Central memory CD4-positive, alpha-beta T cell (primary cell): ENCODE measurements at regions not wholly inside any gene's neighbourhood (a gene's known extent, or its start where the extent isn't known, plus 50 kb on each side); places are given as distances from the start of the nearest gene placed in this dataset.

ENCODE experiments used
- DNase-seq: peaks from one replicate; pipeline ENCODE4 v3.0.0; 2022

- no peak for DNase-seq
Observed at GRCh38 chr13:75038393-75039113, 443.4 kb downstream of the TBC1D4 start.

- DNase-seq = no peak
Observed at GRCh38 chr13:75025956-75026355, 456.0 kb downstream of the TBC1D4 start.

- DNase-seq = no peak
Observed at GRCh38 chr13:75024602-75025001, 457.4 kb downstream of the TBC1D4 start.

- DNase-seq = no peak
Observed at GRCh38 chr13:75023609-75024008, 458.4 kb downstream of the TBC1D4 start.

- DNase-seq = no peak
Observed at GRCh38 chr13:75021151-75021550, 460.8 kb downstream of the TBC1D4 start.

GRCh38 chr13:75016225-75016624, 465.7 kb downstream of the TBC1D4 start:
- DNase-seq = no peak

- DNase-seq = no peak
Observed at GRCh38 chr13:75013818-75014217, 468.2 kb downstream of the TBC1D4 start.

- DNase-seq = no peak
Observed at GRCh38 chr13:75010941-75011340, 471.0 kb downstream of the TBC1D4 start.

- DNase-seq = no peak
Observed at GRCh38 chr13:75008926-75009325, 473.0 kb downstream of the TBC1D4 start.

- DNase-seq = no peak
Observed at GRCh38 chr13:74990992-74991391, 491.0 kb downstream of the TBC1D4 start.

- DNase-seq = no peak
Observed at GRCh38 chr13:74987124-74987690, 494.8 kb downstream of the TBC1D4 start.

- DNase-seq = no peak
Observed at GRCh38 chr13:74986609-74987008, 495.4 kb downstream of the TBC1D4 start.

- no peak for DNase-seq
Observed at GRCh38 chr13:74979703-74980102, 502.3 kb downstream of the TBC1D4 start.

GRCh38 chr13:74978591-74978990, 503.4 kb downstream of the TBC1D4 start:
- no peak for DNase-seq

GRCh38 chr13:74977498-74977897, 504.5 kb downstream of the TBC1D4 start:
- DNase-seq = no peak

GRCh38 chr13:74975111-74975510, 506.9 kb downstream of the TBC1D4 start:
- DNase-seq = no peak

GRCh38 chr13:74973935-74974879, 507.8 kb downstream of the TBC1D4 start:
- no peak for DNase-seq

GRCh38 chr13:74969419-74969818, 512.5 kb downstream of the TBC1D4 start:
- DNase-seq = no peak

- DNase-seq = no peak
Observed at GRCh38 chr13:74966814-74967424, 515.0 kb downstream of the TBC1D4 start.

GRCh38 chr13:74966275-74966674, 515.7 kb downstream of the TBC1D4 start:
- DNase-seq = no peak

GRCh38 chr13:74945637-74946036, 536.3 kb downstream of the TBC1D4 start:
- no peak for DNase-seq

GRCh38 chr13:74931698-74932433, 550.1 kb downstream of the TBC1D4 start:
- no peak for DNase-seq
